ENCODE measurements at regions not wholly inside any gene's neighbourhood (a gene's known extent, or its start where the extent isn't known, plus 50 kb on each side); places are given as distances from the start of the nearest gene placed in this dataset.

DNA sequence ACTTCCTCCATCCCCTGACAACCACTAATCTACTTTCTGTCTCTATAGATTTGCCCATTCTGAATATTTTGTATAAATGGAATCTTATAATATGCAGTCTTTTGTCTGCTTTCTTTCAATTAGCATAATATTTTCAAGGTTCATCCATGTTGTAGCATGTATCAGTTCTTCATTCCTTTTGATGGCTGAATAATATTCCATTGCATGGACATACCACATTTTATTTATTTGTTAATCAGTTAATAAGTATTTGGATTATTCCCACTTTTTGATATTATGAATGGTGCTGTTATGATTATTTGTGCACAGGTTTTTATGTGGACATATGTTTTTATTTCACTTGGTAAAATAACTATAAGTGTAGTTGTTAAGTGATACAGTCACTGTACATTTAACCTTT, 155.1 kb upstream of the WSCD2 start:
- Histone ChIP-seq H2AFZ (ENCODE audit: low read length) (no peak overlapping the region), H3K9me2 (replicated peaks; ENCODE audit: insufficient read depth, low read length) (no peaks in the 10 kb centered on the region), H3K9ac (ENCODE audit: low read length) (no peak overlapping the region), H3K27ac (ENCODE audit: low read length) (no peak overlapping the region), H4K20me1 (ENCODE audit: insufficient read depth, low read length) (no peaks in the 10 kb centered on the region), H3K9me3 (replicated peaks; ENCODE audit: insufficient read depth, low read length) (no peaks in the 10 kb centered on the region), H3K79me2 (ENCODE audit: low read length) (no peaks in the 10 kb centered on the region), H3K4me1 (ENCODE audit: low read length) (no peaks in the 10 kb centered on the region), H3K36me3 (replicated peaks; ENCODE audit: insufficient read depth, low read length) (no peaks in the 10 kb centered on the region), H3K4me3 (ENCODE audit: low read length) (no peak overlapping the region), H3K27me3 (replicated peaks; ENCODE audit: insufficient read depth, low read length) (no peaks in the 10 kb centered on the region), H3K4me2 (ENCODE audit: low read depth, low read length) (no peak overlapping the region), H3F3A (ENCODE audit: insufficient read depth, low read length) (no peaks in the 10 kb centered on the region)
- TF ChIP-seq EZH2phosphoT487 (IDR thresholded peaks at IDR 0.05; ENCODE audit: low read length) = no peak
- TF ChIP-seq, protein P1, sequence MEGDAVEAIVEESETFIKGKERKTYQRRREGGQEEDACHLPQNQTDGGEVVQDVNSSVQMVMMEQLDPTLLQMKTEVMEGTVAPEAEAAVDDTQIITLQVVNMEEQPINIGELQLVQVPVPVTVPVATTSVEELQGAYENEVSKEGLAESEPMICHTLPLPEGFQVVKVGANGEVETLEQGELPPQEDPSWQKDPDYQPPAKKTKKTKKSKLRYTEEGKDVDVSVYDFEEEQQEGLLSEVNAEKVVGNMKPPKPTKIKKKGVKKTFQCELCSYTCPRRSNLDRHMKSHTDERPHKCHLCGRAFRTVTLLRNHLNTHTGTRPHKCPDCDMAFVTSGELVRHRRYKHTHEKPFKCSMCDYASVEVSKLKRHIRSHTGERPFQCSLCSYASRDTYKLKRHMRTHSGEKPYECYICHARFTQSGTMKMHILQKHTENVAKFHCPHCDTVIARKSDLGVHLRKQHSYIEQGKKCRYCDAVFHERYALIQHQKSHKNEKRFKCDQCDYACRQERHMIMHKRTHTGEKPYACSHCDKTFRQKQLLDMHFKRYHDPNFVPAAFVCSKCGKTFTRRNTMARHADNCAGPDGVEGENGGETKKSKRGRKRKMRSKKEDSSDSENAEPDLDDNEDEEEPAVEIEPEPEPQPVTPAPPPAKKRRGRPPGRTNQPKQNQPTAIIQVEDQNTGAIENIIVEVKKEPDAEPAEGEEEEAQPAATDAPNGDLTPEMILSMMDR (IDR thresholded peaks at IDR 0.05; ENCODE audit: low read length) = no peak
- no peak for TF ChIP-seq EZH2 (optimal IDR thresholded peaks at IDR 0.05; ENCODE audit: low read depth, low read length)
- DNase-seq = no peak

DNA sequence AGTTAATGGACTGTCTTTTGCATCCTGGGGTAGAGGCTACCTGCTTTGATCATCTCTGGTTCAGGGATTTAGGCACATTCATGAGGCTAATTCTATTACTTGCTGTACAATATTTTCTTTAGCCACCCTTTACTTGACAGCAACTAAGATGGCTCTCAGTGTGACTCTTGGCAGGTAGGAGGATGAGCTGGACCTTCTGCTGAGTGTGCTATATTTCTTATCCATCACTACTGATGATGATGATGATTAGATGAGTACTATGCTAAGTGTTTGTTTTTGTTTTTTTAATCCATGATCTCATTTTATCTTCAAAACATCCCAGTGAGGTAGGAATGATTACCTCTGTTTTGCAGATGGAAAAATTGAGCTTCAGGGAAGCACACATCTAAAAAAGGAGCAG, 152.8 kb upstream of the WSCD2 start:
- Histone ChIP-seq H4K20me1 (ENCODE audit: insufficient read depth, low read length) (no peaks in the 10 kb centered on the region), H3K4me2 (ENCODE audit: low read depth, low read length) (no peak overlapping the region), H3K36me3 (replicated peaks; ENCODE audit: insufficient read depth, low read length) (no peaks in the 10 kb centered on the region)

DNA sequence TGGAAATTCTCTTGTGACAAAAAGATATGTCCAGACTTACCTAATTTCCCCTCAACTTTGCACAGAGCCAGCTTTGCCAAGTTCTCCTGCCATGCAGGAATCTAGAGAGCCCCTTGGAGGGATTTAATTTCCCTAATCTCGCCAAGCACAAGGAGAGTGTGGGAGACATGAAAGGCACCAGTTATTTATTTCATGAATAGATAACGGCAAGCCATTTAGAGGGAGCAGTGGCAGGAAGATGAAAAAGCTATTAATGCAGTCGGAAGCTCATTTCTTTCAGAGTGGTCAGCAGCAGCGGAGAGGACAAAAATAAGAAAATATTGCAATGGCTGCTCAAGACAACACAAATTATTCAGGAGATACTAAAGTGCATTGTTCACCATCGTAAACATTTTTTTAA, 150.9 kb upstream of the WSCD2 start:
- H3K4me2 ChIP-seq (ENCODE audit: low read depth, low read length) = no peak overlapping the region
- H3F3A ChIP-seq (ENCODE audit: insufficient read depth, low read length) = no peaks in the 10 kb centered on the region
- H3K4me1 ChIP-seq (ENCODE audit: low read length) = peaks cover 5% of the 10 kb centered on the region; the same call in 1 of the 2 replicates
- no peak for DNase-seq
- H4K20me1 ChIP-seq (ENCODE audit: insufficient read depth, low read length) = no peaks in the 10 kb centered on the region
- H2AFZ ChIP-seq (ENCODE audit: low read length) = no peak overlapping the region
- no peak overlapping the region for H3K9ac ChIP-seq (ENCODE audit: low read length)
- H3K79me2 ChIP-seq (ENCODE audit: low read length) = no peaks in the 10 kb centered on the region
- no peaks in the 10 kb centered on the region for H3K9me3 ChIP-seq (replicated peaks; ENCODE audit: insufficient read depth, low read length)
- H3K4me3 ChIP-seq (ENCODE audit: low read length) = no peak overlapping the region
- no peaks in the 10 kb centered on the region for H3K9me2 ChIP-seq (replicated peaks; ENCODE audit: insufficient read depth, low read length)
- H3K36me3 ChIP-seq (replicated peaks; ENCODE audit: insufficient read depth, low read length) = no peaks in the 10 kb centered on the region
- TF ChIP-seq EZH2phosphoT487 (IDR thresholded peaks at IDR 0.05; ENCODE audit: low read length) = no peak
- TF ChIP-seq, protein P1 (IDR thresholded peaks at IDR 0.05; ENCODE audit: low read length) = no peak
- TF ChIP-seq EZH2 (optimal IDR thresholded peaks at IDR 0.05; ENCODE audit: low read depth, low read length) = no peak
- no peaks in the 10 kb centered on the region for H3K27me3 ChIP-seq (replicated peaks; ENCODE audit: insufficient read depth, low read length)
- no peak overlapping the region for H3K27ac ChIP-seq (ENCODE audit: low read length)

More for the DNA sequence above, 152.8 kb upstream of the WSCD2 start:
- Histone ChIP-seq H3K4me1 (ENCODE audit: low read length) (peaks cover 5% of the 10 kb centered on the region; the same call in 1 of the 2 replicates), H3K9me3 (replicated peaks; ENCODE audit: insufficient read depth, low read length) (no peaks in the 10 kb centered on the region), H2AFZ (ENCODE audit: low read length) (no peak overlapping the region), H3K27me3 (replicated peaks; ENCODE audit: insufficient read depth, low read length) (no peaks in the 10 kb centered on the region), H3F3A (ENCODE audit: insufficient read depth, low read length) (no peaks in the 10 kb centered on the region), H3K9ac (ENCODE audit: low read length) (no peak overlapping the region), H3K4me3 (ENCODE audit: low read length) (no peak overlapping the region), H3K9me2 (replicated peaks; ENCODE audit: insufficient read depth, low read length) (no peaks in the 10 kb centered on the region), H3K27ac (ENCODE audit: low read length) (no peak overlapping the region), H3K79me2 (ENCODE audit: low read length) (no peaks in the 10 kb centered on the region)
- no peak for DNase-seq
- no peak for TF ChIP-seq EZH2 (optimal IDR thresholded peaks at IDR 0.05; ENCODE audit: low read depth, low read length)

DNA sequence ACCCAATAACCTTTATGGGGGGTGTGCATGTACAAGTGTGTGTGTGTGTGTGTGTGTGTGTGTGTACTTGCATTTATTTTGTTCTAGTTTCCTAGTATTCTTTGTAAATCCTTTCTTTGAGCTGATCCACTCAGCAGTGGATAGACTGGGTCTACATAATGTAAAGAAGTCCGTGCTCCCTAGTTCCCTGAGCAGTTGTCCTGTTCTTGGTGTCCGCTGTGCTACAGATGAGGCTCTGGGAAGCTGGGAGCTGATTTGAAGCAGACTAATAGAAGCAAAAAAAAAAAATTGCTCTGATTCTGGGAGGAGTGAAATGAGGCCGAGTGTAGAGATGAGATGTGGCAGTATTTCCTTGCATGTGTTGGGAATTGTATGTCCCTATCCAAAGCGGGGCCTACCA, 150.4 kb upstream of the WSCD2 start:
- Histone ChIP-seq H4K20me1 (ENCODE audit: insufficient read depth, low read length) (no peaks in the 10 kb centered on the region), H3K27ac (ENCODE audit: low read length) (no peak overlapping the region), H3K4me2 (ENCODE audit: low read depth, low read length) (no peak overlapping the region), H2AFZ (ENCODE audit: low read length) (no peak overlapping the region), H3K27me3 (replicated peaks; ENCODE audit: insufficient read depth, low read length) (no peaks in the 10 kb centered on the region), H3K4me3 (ENCODE audit: low read length) (no peak overlapping the region), H3K9me2 (replicated peaks; ENCODE audit: insufficient read depth, low read length) (no peaks in the 10 kb centered on the region), H3K79me2 (ENCODE audit: low read length) (no peaks in the 10 kb centered on the region), H3K4me1 (ENCODE audit: low read length) (peaks cover 5% of the 10 kb centered on the region; the same call in 1 of the 2 replicates), H3K36me3 (replicated peaks; ENCODE audit: insufficient read depth, low read length) (no peaks in the 10 kb centered on the region), H3K9ac (ENCODE audit: low read length) (no peak overlapping the region), H3K9me3 (replicated peaks; ENCODE audit: insufficient read depth, low read length) (no peaks in the 10 kb centered on the region), H3F3A (ENCODE audit: insufficient read depth, low read length) (no peaks in the 10 kb centered on the region)
- DNase-seq = no peak
- TF ChIP-seq EZH2 (optimal IDR thresholded peaks at IDR 0.05; ENCODE audit: low read depth, low read length) (no peak), EZH2phosphoT487 (IDR thresholded peaks at IDR 0.05; ENCODE audit: low read length) (no peak)
- TF ChIP-seq, protein P1 (IDR thresholded peaks at IDR 0.05; ENCODE audit: low read length) = no peak
